Loucy (cell line): ENCODE measurements at regions not wholly inside any gene's neighbourhood (a gene's known extent, or its start where the extent isn't known, plus 50 kb on each side); places are given as distances from the start of the nearest gene placed in this dataset.

Experiments
- H2AFZ ChIP-seq: fragments of 200-600 bp; sonication (generic); 2 replicates; pipeline ENCODE4 v1.6.0; 2016; ENCODE audit warnings: antibody characterized with exemption, mild to moderate bottlenecking, low read length, moderate library complexity
- H3F3A ChIP-seq: fragments of 200-600 bp; 2 replicates; pipeline ENCODE4 v1.6.0; 2016; ENCODE audit warnings: antibody characterized with exemption, low read depth, mild to moderate bottlenecking
- H3K27me3 ChIP-seq: fragments of 200-600 bp; sonication (generic); 2 replicates; pipeline ENCODE4 v1.6.1; 2014; ENCODE audit warnings: low read length, mild to moderate bottlenecking; ENCODE audit not compliant: insufficient read depth, poor library complexity, severe bottlenecking
- H3K36me3 ChIP-seq: fragments of 200-600 bp; sonication (generic); 2 replicates; pipeline ENCODE4 v1.6.1; 2016; ENCODE audit warnings: low read length; ENCODE audit not compliant: insufficient read depth
- H3K4me1 ChIP-seq: fragments of 200-600 bp; sonication (generic); 2 replicates; pipeline ENCODE4 v1.5.1; 2014; ENCODE audit warnings: low read length, mild to moderate bottlenecking; ENCODE audit not compliant: insufficient read depth, poor library complexity, severe bottlenecking
- H3K4me2 ChIP-seq: fragments of 200-600 bp; sonication (generic); 2 replicates; pipeline ENCODE4 v1.6.0; 2014; ENCODE audit warnings: antibody characterized with exemption, low read length, low read depth, mild to moderate bottlenecking; ENCODE audit not compliant: poor library complexity, severe bottlenecking
- H3K4me3 ChIP-seq: fragments of 200-600 bp; sonication (generic); 2 replicates; pipeline ENCODE4 v1.5.1; 2014; ENCODE audit warnings: low read length, mild to moderate bottlenecking, mixed read lengths; ENCODE audit not compliant: poor library complexity, severe bottlenecking
- H3K79me2 ChIP-seq: fragments of 200-600 bp; sonication (generic); 2 replicates; pipeline ENCODE4 v1.6.1; 2014; ENCODE audit warnings: low read length; ENCODE audit not compliant: insufficient read depth
- H3K9ac ChIP-seq: fragments of 200-600 bp; sonication (generic); 2 replicates; pipeline ENCODE4 v1.6.0; 2014; ENCODE audit warnings: mild to moderate bottlenecking, low read depth, low read length, moderate library complexity; ENCODE audit not compliant: poor library complexity, severe bottlenecking
- H3K9me2 ChIP-seq: fragments of 200-600 bp; sonication (generic); replicated peaks from 2 replicates; pipeline ENCODE4 v1.6.1; 2016; ENCODE audit warnings: low read depth, low read length, mixed read lengths
- H3K9me3 ChIP-seq: fragments of 200-600 bp; sonication (generic); 2 replicates; pipeline ENCODE4 v1.6.1; 2014; ENCODE audit warnings: mild to moderate bottlenecking, antibody characterized with exemption, low read length, low read depth; ENCODE audit not compliant: insufficient read depth
- H4K20me1 ChIP-seq: fragments of 200-600 bp; sonication (generic); 2 replicates; pipeline ENCODE4 v1.6.0; 2014; ENCODE audit warnings: antibody characterized with exemption, low read length, mild to moderate bottlenecking; ENCODE audit not compliant: insufficient read depth, poor library complexity, severe bottlenecking
- CTCF ChIP-seq: fragments of 200-600 bp; sonication (generic); conservative IDR thresholded peaks from 2 replicates; pipeline ENCODE4 v1.5.1; 2014; ENCODE audit warnings: mild to moderate bottlenecking, antibody characterized with exemption, low read length
- EZH2phosphoT487 ChIP-seq: fragments of 200-600 bp; IDR thresholded peaks from 2 replicates; pipeline ENCODE4 v1.6.1; 2018; ENCODE audit warnings: antibody characterized with exemption, mild to moderate bottlenecking, moderate library complexity, borderline replicate concordance

- no peaks in the 10 kb centered on the region for H3K4me1 ChIP-seq
- no peaks in the 10 kb centered on the region for H3K79me2 ChIP-seq
- H3K9ac ChIP-seq: no peak overlapping the region
- TF ChIP-seq CTCF: no peak
- no peak for TF ChIP-seq EZH2phosphoT487
- H3K27me3 ChIP-seq: no peaks in the 10 kb centered on the region
- H3K36me3 ChIP-seq: no peaks in the 10 kb centered on the region
- no peaks in the 10 kb centered on the region for H3K9me2 ChIP-seq
- no peaks in the 10 kb centered on the region for H4K20me1 ChIP-seq
- H2AFZ ChIP-seq: no peak overlapping the region
- H3K4me2 ChIP-seq: no peak overlapping the region
- no peaks in the 10 kb centered on the region for H3K9me3 ChIP-seq
- no peak overlapping the region for H3K4me3 ChIP-seq
- no peaks in the 10 kb centered on the region for H3F3A ChIP-seq
Observed at GRCh38 chr14:55505846-55506245, 65.4 kb upstream of the TBPL2 start.

GRCh38 chr14:55508676-55509075 is 68.3 kb upstream of the TBPL2 start:
- Histone ChIP-seq H3K4me2 (no peak overlapping the region), H4K20me1 (no peaks in the 10 kb centered on the region), H3K4me1 (no peaks in the 10 kb centered on the region), H3K4me3 (no peak overlapping the region), H2AFZ (no peak overlapping the region), H3K36me3 (no peaks in the 10 kb centered on the region), H3F3A (no peaks in the 10 kb centered on the region), H3K9ac (no peak overlapping the region), H3K79me2 (no peaks in the 10 kb centered on the region), H3K9me3 (no peaks in the 10 kb centered on the region), H3K9me2 (no peaks in the 10 kb centered on the region), H3K27me3 (no peaks in the 10 kb centered on the region)
- no peak for TF ChIP-seq EZH2phosphoT487
- TF ChIP-seq CTCF: no peak

GRCh38 chr14:55512421-55512820 is 67.6 kb upstream of the KTN1 start:
- TF ChIP-seq CTCF (no peak), EZH2phosphoT487 (no peak)
- no peak overlapping the region for H3K4me3 ChIP-seq
- no peak overlapping the region for H3K9ac ChIP-seq
- H3K4me2 ChIP-seq: no peak overlapping the region
- H3K9me2 ChIP-seq: no peaks in the 10 kb centered on the region
- H3K79me2 ChIP-seq: no peaks in the 10 kb centered on the region
- H3F3A ChIP-seq: no peaks in the 10 kb centered on the region
- H3K36me3 ChIP-seq: no peaks in the 10 kb centered on the region
- H2AFZ ChIP-seq: no peak overlapping the region
- no peaks in the 10 kb centered on the region for H4K20me1 ChIP-seq
- H3K4me1 ChIP-seq: no peaks in the 10 kb centered on the region
- H3K9me3 ChIP-seq: no peaks in the 10 kb centered on the region
- H3K27me3 ChIP-seq: no peaks in the 10 kb centered on the region
